Lung (tissue), 11 donors: ENCODE measurements at regions not wholly inside any gene's neighbourhood (a gene's known extent, or its start where the extent isn't known, plus 50 kb on each side); places are given as distances from the start of the nearest gene placed in this dataset.

Experiments
- ATAC-seq: fragments of 200-7000 bp; cut with Tn5 transposase; one replicate; pipeline ENCODE4 v1.9.1; 2020; ENCODE audit warnings: moderate number of reproducible peaks; ENCODE audit not compliant: insufficient read depth, low FRiP score
- DNase-seq, 3 donors: peaks; one replicate each; pipeline ENCODE4 v3.0.0-alpha.2; 2013 to 2017
- H3K27ac ChIP-seq, 2 donors: one replicate each; pipeline ENCODE4 v1.5.1; 2013; ENCODE audit warnings: mild to moderate bottlenecking in 2 of 2, moderate library complexity in 2 of 2, control low read depth in 1 of 2, inconsistent platforms in 1 of 2, low read depth in 1 of 2, low read length in 1 of 2
- H3K27me3 ChIP-seq, 3 donors: one replicate each; pipeline ENCODE4 v1.5.1; 2013; ENCODE audit warnings: low read length in 2 of 3; ENCODE audit not compliant: control insufficient read depth in 3 of 3, insufficient read depth in 3 of 3
- H3K36me3 ChIP-seq, 4 donors: one replicate each; pipeline ENCODE4 v1.5.1; 2013; ENCODE audit warnings: low read length in 4 of 4, mild to moderate bottlenecking in 1 of 4, moderate library complexity in 1 of 4; ENCODE audit not compliant: control insufficient read depth in 4 of 4, insufficient read depth in 4 of 4
- H3K4me1 ChIP-seq, 5 donors: one replicate each; pipeline ENCODE4 v1.5.1; 2013; ENCODE audit warnings: low read length in 5 of 5, mild to moderate bottlenecking in 2 of 5, moderate library complexity in 1 of 5; ENCODE audit not compliant: control insufficient read depth in 5 of 5, insufficient read depth in 5 of 5
- H3K4me3 ChIP-seq: one replicate; pipeline ENCODE4 v1.5.1; 2013; ENCODE audit warnings: mild to moderate bottlenecking, control low read depth, moderate library complexity
- H3K9ac ChIP-seq, 2 donors: one replicate each; pipeline ENCODE4 v1.5.1; 2013; ENCODE audit warnings: low read length in 2 of 2, control low read depth in 1 of 2; ENCODE audit not compliant: insufficient read depth in 1 of 2
- H3K9me3 ChIP-seq, 4 donors: one replicate each; pipeline ENCODE4 v1.5.1; 2013; ENCODE audit warnings: low read length in 3 of 4, mild to moderate bottlenecking in 1 of 4, moderate library complexity in 1 of 4; ENCODE audit not compliant: control insufficient read depth in 4 of 4, insufficient read depth in 3 of 4
- CTCF ChIP-seq: IDR thresholded peaks from 2 replicates; pipeline ENCODE4 v1.5.1; 2012; ENCODE audit warnings: mild to moderate bottlenecking; ENCODE audit errors: control extremely low read depth, extremely low read depth
- WGBS, 2 donors: extraction: QIAGEN DNeasy Blood & Tissue Kit; methylation state at CpG; one replicate each; pipeline ENCODE4 v1.1.7; 2013; 5-methylcytosine and 5-hydroxymethylcytosine counted together
- donor health status: control.
- donor health status: control.
- donor health status: Bipolar disorder and iron deficiency.
- donor health status: healthy.
- donor health status: DM: yes; HTN: yes; CAD: no.

GRCh38 chr18:42413870-42414269 is 458.8 kb downstream of the PIK3C3 start:
- H3K27ac ChIP-seq = no peak overlapping the region
- H3K4me3 ChIP-seq = no peak overlapping the region
- H3K4me1 ChIP-seq = no peaks in the 10 kb centered on the region
- WGBS, 2 donors = 65 to 67% methylated on average over 1 of the region's 1 CpG
- TF ChIP-seq CTCF = no peak
- peaks cover 0 to 4% (median 0%) of the 10 kb centered on the region in 4 donors for H3K9me3 ChIP-seq
- no peaks in the 10 kb centered on the region for H3K36me3 ChIP-seq
- H3K9ac ChIP-seq = no peak overlapping the region
- H3K27me3 ChIP-seq = no peaks in the 10 kb centered on the region
- no peak for DNase-seq
- no peak for ATAC-seq

- DNase-seq = peak in 1 of 3 donors; percentile 4
These were observed 459.9 kb downstream of the PIK3C3 start for GRCh38 chr18:42414756-42415454.

DNA sequence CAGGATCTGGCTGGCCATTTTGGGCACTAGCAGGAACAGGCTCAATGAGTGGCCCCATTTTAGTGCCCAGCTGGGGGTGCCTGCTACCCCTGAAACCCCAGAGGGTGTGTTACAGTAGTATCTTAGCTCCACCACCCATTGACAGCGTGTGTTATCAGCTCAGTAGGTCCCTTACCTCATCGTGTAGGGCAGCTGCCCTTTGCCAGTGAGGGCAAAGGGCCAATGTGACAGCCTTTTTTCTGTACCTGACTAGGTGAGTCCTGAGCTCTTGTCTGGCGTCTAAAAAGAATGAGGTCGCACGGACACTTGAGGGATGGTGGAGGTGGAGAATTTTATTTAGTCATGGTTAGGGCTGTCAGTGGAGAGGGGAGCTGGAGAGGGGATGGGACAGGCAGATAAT is 462.2 kb downstream of the PIK3C3 start:
- 81 to 85% methylated on average over 5 of the region's 5 CpGs for WGBS, 2 donors
- TF ChIP-seq CTCF = no peak
- no peaks in the 10 kb centered on the region for H3K36me3 ChIP-seq
- H3K27me3 ChIP-seq = no peaks in the 10 kb centered on the region
- no peak overlapping the region for H3K4me3 ChIP-seq
- ATAC-seq (no peak), DNase-seq (no peak)
- H3K9me3 ChIP-seq = peaks cover 0 to 2% (median 0%) of the 10 kb centered on the region in 4 donors
- H3K27ac ChIP-seq = no peak overlapping the region
- H3K9ac ChIP-seq = no peak overlapping the region
- H3K4me1 ChIP-seq = no peaks in the 10 kb centered on the region

More at GRCh38 chr18:42414756-42415454, 459.9 kb downstream of the PIK3C3 start:
- Histone ChIP-seq H3K4me3 (no peak overlapping the region), H3K9ac (no peak overlapping the region), H3K4me1 (no peaks in the 10 kb centered on the region), H3K9me3 (peaks cover 0 to 2% (median 0%) of the 10 kb centered on the region in 4 donors), H3K36me3 (no peaks in the 10 kb centered on the region), H3K27me3 (no peaks in the 10 kb centered on the region), H3K27ac (peak overlapping the region in 1 of 2 donors; percentile 1)
- TF ChIP-seq CTCF = no peak
- 66 to 78% methylated on average over 7 of the region's 7 CpGs for WGBS, 2 donors
- peak; percentile 78 for ATAC-seq
